ENCODE measurements at regions not wholly inside any gene's neighbourhood (a gene's known extent, or its start where the extent isn't known, plus 50 kb on each side); places are given as distances from the start of the nearest gene placed in this dataset.
"Not testable (repeated sequence)": the region's sequence is repeated elsewhere in the genome, so short reads cannot be mapped to it uniquely, and the experiment has no call there.

DNA sequence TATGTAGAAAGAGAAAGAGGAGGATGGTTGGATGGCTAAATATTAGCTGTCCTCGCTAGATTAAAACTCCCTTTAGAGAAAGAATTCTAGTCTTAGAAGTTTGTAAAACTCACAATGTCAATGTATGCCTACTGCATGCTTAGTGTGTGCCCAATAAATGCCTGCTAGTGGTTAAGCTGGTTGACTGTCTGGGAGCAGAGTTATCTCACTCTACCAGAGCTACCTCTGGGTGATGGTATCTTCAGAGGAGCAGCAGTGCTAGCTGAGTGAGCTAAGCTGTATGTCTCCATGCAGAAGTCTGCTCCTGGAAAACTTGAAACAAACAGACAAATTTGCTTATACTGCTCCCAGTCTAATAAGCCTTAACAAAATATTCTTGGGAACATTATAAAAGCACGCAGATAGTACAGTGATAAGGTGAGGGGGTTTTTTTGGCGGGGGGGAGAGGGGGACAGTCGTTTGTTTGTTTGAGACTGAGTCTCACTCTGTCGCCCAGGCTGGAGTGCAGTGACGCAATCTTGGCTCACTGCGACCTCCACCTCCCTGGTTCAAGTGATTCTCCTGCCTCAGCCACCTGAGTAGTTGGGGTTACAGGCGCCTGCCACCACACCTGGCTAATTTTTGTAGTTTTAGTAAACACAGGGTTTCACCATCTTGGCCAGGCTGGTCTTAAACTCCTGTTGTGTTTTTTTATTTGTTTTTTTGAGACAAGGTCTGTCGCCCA is 202.8 kb upstream of the TSC22D1 start:
- no peak for DNase-seq

- DNase-seq = not testable (repeated sequence)
These were observed 199.2 kb upstream of the TSC22D1 start for GRCh38 chr13:44775290-44775689.

DNA sequence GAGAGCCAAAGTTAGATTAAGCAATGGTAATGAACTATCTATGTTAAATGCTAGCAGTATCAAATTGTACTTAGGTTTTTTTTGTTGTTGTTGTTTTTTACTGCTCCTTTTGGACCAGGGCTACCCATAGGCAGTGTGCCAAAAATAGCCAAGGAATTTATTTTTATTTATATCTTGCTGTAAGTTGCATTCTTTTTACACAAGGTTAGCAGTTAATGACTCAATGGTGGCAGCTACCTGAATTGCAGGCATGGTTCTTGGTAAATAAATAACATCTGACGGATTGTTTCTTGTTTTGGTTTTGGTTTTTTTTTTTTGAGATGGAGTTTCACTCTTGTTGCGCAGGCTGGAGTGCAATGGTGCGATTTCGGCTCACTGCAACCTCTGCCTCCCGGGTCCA is 194.8 kb upstream of the TSC22D1 start:
- no peak for DNase-seq

GRCh38 chr13:44769686-44770085 is 193.6 kb upstream of the TSC22D1 start:
- no peak for DNase-seq

GRCh38 chr13:44768775-44769581 is 192.8 kb upstream of the TSC22D1 start:
- DNase-seq = peak; percentile 16 to 34

DNA sequence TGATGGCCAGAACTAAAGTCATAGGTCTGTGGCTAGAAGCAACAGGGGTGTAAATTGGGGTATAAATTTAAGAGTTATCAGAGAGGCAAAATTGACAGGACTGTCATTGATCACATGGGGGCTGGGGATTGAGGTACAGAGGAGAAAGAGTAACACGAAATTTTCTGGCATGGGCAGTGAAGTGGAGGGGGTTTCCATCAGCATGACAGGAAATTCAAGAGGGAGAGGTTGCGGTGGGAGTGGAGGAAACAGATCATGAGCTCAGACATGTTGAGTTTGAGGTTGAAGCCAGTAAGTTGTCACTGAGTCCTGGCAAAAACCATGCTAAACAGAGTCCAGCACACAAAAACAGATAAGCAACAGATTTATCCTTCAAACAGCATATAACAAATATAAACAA is 192.1 kb upstream of the TSC22D1 start:
- DNase-seq = peak; percentile 14 to 21

DNA sequence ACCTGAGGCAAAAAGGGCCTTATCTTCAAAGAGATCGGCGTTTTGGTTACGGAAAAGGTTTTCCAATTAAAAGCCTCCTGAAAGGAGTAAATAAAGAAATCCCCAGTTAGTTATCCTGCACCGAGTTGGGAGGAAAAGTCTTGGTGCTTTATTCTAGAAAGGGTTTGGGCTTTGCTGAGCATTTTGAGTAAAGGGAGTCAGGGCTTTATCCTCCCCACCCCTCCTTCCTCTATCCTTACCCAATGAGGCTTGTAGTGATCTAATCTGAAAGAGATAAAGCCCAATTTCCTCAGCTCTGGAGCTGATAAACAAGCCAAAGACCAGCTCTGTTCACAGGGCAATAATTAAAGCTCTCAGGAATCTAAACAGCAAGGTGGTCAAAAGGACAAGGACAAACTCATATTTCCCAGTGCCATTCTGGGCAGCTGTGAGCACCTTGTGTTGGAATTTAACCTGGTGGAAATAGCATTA is 188.9 kb upstream of the TSC22D1 start:
- no peak for DNase-seq

- DNase-seq = no peak
These were observed 188.2 kb upstream of the TSC22D1 start for GRCh38 chr13:44764302-44764692.

DNA sequence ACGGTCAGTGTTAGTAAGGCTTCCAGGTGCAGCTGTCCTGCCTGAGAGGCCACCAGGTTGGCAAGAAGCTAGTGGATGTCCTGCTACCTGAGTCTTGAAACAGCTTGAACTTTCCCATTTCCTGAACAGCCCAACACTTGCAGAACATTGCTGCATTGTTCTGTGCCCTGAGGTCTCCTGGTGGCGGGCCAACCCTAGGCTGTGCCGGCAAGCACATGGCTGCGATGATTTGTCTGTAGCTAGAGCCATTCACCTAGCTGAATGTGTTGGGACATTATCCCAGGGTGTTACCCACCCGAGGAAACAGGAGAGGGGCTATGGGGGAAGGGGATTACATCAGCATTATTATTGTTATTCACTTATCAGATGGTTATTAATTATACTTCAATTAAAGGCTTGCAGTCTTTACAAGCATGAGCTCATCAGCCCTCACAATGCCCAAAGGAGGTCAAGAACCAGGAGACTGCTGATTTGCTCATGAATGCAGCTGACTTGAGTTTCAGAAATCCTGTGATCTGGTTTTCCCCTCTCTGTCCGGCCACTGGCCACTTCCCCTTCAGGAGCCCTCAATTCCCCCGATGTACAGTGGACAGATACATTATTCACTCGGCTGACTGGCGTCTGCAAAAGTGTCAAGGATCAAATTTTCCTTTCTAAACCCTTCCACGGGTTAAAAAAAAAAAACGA is 187.6 kb upstream of the TSC22D1 start:
- no peak for DNase-seq

GRCh38 chr13:44762911-44763310 is 186.8 kb upstream of the TSC22D1 start:
- DNase-seq = no peak

DNA sequence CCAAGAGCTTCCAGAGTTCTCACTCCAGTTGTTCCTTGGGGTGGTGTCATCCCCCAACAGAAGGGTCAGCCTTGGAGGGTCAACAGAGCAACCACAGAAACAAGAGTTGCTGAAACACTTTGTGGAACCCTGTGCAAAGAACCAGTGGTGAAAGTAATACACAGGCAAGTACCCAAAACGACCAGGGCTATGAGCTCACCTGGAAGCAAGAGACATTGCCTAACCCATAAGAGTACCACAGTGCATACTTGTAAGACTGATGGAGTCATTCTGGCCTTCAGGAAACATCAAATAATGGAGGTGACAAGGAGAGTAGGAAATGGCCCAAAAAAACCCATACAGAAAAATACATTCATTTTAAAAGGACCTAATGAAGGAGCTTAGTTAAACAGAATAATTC is 184.3 kb upstream of the TSC22D1 start:
- DNase-seq = no peak

- DNase-seq = no peak
These were observed 183.5 kb upstream of the TSC22D1 start for GRCh38 chr13:44759384-44760360.

DNA sequence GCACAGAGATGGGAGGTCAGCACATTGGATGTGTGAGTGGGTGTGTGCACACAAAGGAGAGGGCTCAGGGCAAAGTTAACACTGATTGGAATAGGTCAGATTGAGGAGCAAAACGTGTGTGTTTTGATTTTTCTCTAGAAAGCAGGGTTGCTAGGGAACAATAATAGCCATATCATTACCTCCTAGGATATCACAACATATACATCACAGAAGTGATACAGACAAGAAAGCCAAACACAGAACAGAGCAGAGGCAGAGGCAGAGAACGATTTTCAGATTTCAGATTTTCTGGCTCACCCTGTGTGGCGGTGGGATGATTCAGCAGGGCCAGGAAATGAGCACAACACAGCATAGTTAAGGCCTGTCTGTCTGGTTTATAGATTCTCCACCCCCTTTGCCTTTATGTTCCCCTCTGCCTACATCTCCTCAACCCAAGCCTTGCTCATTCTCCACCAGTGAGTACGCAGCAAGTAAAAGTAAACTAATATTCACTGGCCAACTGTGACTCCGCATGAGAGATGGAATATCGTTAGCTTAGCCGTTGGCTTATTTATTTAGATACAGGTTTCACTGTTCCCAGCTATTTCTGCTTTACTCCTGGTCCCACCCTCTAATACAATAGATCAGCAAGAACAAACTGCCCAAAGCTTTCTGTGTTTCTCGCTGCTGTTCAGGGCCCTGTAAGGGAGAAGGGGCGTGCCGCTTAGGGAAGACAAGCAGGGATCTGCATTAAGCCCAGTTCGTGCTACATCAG is 182.7 kb upstream of the TSC22D1 start:
- DNase-seq = no peak

- DNase-seq = no peak
These were observed 181.5 kb upstream of the TSC22D1 start for GRCh38 chr13:44757671-44758070.

- no peak for DNase-seq
These were observed 180.2 kb upstream of the TSC22D1 start for GRCh38 chr13:44756276-44756810.

- no peak for DNase-seq
These were observed 179.7 kb upstream of the TSC22D1 start for GRCh38 chr13:44755872-44756271.

- no peak for DNase-seq
These were observed 176.0 kb upstream of the TSC22D1 start for GRCh38 chr13:44752164-44752563.

DNA sequence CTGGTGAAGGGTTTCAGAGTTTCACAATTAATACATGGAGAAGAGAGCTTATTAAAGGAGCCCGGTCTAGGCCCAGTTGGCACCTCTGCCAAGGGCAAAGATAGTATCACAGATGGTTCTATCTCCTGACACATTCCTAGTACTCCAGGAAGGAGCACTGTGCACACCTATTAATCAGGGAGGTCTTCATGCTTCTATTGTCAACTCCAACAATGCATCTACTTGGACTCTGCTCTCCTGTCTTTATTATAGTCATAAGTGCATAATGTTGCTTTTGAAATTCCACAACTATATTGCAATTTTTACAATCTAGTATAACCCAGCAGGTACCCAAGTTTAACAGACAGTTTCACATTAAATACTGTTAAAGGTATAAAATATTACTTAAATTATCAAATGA is 174.5 kb upstream of the TSC22D1 start:
- DNase-seq = no peak

GRCh38 chr13:44749906-44750305 is 173.8 kb upstream of the TSC22D1 start:
- no peak for DNase-seq

- DNase-seq = no peak
These were observed 172.3 kb upstream of the TSC22D1 start for GRCh38 chr13:44748439-44748838.

DNA sequence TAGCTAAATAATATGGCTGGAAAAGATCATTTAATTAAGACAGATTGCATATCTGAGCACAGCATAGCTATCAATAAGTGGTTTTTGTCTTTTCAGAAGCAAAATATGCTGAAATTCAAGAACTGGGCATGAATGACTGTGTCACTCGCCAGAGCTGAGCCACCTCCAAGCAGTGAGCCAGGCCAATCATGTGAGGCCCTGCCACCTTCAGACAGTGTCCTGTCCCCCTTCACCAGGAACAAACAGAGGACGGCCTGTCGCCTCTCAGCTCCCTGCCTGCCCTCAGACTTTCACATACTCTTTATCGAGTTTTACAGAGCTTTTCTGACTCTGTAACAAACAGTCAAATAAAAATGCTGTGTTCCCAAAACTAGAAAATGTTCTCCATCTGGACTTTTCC is 171.0 kb upstream of the TSC22D1 start:
- DNase-seq = no peak
